Lung (tissue), 11 donors: ENCODE measurements at regions not wholly inside any gene's neighbourhood (a gene's known extent, or its start where the extent isn't known, plus 50 kb on each side); places are given as distances from the start of the nearest gene placed in this dataset.

Source experiments
- ATAC-seq: fragments of 200-7000 bp; cut with Tn5 transposase; one replicate; pipeline ENCODE4 v1.9.1; 2020; ENCODE audit warnings: moderate number of reproducible peaks; ENCODE audit not compliant: insufficient read depth, low FRiP score
- DNase-seq, 3 donors: peaks; one replicate each; pipeline ENCODE4 v3.0.0-alpha.2; 2013 to 2017
- H3K27ac ChIP-seq, 2 donors: one replicate each; pipeline ENCODE4 v1.5.1; 2013; ENCODE audit warnings: mild to moderate bottlenecking in 2 of 2, moderate library complexity in 2 of 2, control low read depth in 1 of 2, inconsistent platforms in 1 of 2, low read depth in 1 of 2, low read length in 1 of 2
- H3K27me3 ChIP-seq, 3 donors: one replicate each; pipeline ENCODE4 v1.5.1; 2013; ENCODE audit warnings: low read length in 2 of 3; ENCODE audit not compliant: control insufficient read depth in 3 of 3, insufficient read depth in 3 of 3
- H3K36me3 ChIP-seq, 4 donors: one replicate each; pipeline ENCODE4 v1.5.1; 2013; ENCODE audit warnings: low read length in 4 of 4, mild to moderate bottlenecking in 1 of 4, moderate library complexity in 1 of 4; ENCODE audit not compliant: control insufficient read depth in 4 of 4, insufficient read depth in 4 of 4
- H3K4me1 ChIP-seq, 5 donors: one replicate each; pipeline ENCODE4 v1.5.1; 2013; ENCODE audit warnings: low read length in 5 of 5, mild to moderate bottlenecking in 2 of 5, moderate library complexity in 1 of 5; ENCODE audit not compliant: control insufficient read depth in 5 of 5, insufficient read depth in 5 of 5
- H3K4me3 ChIP-seq: one replicate; pipeline ENCODE4 v1.5.1; 2013; ENCODE audit warnings: mild to moderate bottlenecking, control low read depth, moderate library complexity
- H3K9ac ChIP-seq, 2 donors: one replicate each; pipeline ENCODE4 v1.5.1; 2013; ENCODE audit warnings: low read length in 2 of 2, control low read depth in 1 of 2; ENCODE audit not compliant: insufficient read depth in 1 of 2
- H3K9me3 ChIP-seq, 4 donors: one replicate each; pipeline ENCODE4 v1.5.1; 2013; ENCODE audit warnings: low read length in 3 of 4, mild to moderate bottlenecking in 1 of 4, moderate library complexity in 1 of 4; ENCODE audit not compliant: control insufficient read depth in 4 of 4, insufficient read depth in 3 of 4
- WGBS, 2 donors: extraction: QIAGEN DNeasy Blood & Tissue Kit; methylation state at CpG; one replicate each; pipeline ENCODE4 v1.1.7; 2013; 5-methylcytosine and 5-hydroxymethylcytosine counted together
- TF ChIP-seq, protein P1 (sequence below): IDR thresholded peaks from 2 replicates; pipeline ENCODE4 v1.5.1; 2012; ENCODE audit warnings: mild to moderate bottlenecking; ENCODE audit errors: control extremely low read depth, extremely low read depth
- donor health status: control.
- donor health status: control.
- donor health status: Bipolar disorder and iron deficiency.
- donor health status: healthy.
- donor health status: DM: yes; HTN: yes; CAD: no.

- peak in 1 of 3 donors; percentile 33 for DNase-seq
- ATAC-seq = no peak
- Histone ChIP-seq H3K9me3 (no peaks in the 10 kb centered on the region), H3K27ac (no peak overlapping the region), H3K9ac (no peak overlapping the region), H3K36me3 (no peaks in the 10 kb centered on the region), H3K4me1 (peaks cover 0 to 14% (median 0%) of the 10 kb centered on the region in 5 donors), H3K27me3 (no peaks in the 10 kb centered on the region), H3K4me3 (no peak overlapping the region)
- TF ChIP-seq, protein P1, sequence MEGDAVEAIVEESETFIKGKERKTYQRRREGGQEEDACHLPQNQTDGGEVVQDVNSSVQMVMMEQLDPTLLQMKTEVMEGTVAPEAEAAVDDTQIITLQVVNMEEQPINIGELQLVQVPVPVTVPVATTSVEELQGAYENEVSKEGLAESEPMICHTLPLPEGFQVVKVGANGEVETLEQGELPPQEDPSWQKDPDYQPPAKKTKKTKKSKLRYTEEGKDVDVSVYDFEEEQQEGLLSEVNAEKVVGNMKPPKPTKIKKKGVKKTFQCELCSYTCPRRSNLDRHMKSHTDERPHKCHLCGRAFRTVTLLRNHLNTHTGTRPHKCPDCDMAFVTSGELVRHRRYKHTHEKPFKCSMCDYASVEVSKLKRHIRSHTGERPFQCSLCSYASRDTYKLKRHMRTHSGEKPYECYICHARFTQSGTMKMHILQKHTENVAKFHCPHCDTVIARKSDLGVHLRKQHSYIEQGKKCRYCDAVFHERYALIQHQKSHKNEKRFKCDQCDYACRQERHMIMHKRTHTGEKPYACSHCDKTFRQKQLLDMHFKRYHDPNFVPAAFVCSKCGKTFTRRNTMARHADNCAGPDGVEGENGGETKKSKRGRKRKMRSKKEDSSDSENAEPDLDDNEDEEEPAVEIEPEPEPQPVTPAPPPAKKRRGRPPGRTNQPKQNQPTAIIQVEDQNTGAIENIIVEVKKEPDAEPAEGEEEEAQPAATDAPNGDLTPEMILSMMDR = no peak
- 65 to 73% methylated on average over 6 of the region's 6 CpGs for WGBS, 2 donors
These were observed 668.7 kb upstream of the FTMT start for GRCh38 chr5:121182788-121183490.

- WGBS, 2 donors = 64 to 79% methylated on average over 3 of the region's 3 CpGs
- Histone ChIP-seq H3K27ac (no peak overlapping the region), H3K36me3 (no peaks in the 10 kb centered on the region), H3K4me3 (no peak overlapping the region), H3K27me3 (no peaks in the 10 kb centered on the region), H3K9me3 (no peaks in the 10 kb centered on the region), H3K4me1 (peaks cover 0 to 19% (median 0%) of the 10 kb centered on the region in 5 donors), H3K9ac (no peak overlapping the region)
- ATAC-seq (no peak), DNase-seq (no peak)
- TF ChIP-seq, protein P1 = no peak
These were observed 662.8 kb upstream of the FTMT start for GRCh38 chr5:121188849-121189248.

GRCh38 chr5:121189342-121190305 lies 662.1 kb upstream of the FTMT start:
- no peak for ATAC-seq
- Histone ChIP-seq H3K4me1 (peaks cover 0 to 19% (median 0%) of the 10 kb centered on the region in 5 donors), H3K27me3 (no peaks in the 10 kb centered on the region), H3K27ac (no peak overlapping the region), H3K9me3 (no peaks in the 10 kb centered on the region), H3K36me3 (no peaks in the 10 kb centered on the region), H3K9ac (no peak overlapping the region), H3K4me3 (no peak overlapping the region)
- DNase-seq = peak; percentile 69 to 95 (median 91)
- TF ChIP-seq, protein P1 = no peak
- 48 to 67% methylated on average over 4 of the region's 4 CpGs for whole genome bisulfite sequencing, 2 donors
